ENCODE measurements at regions not wholly inside any gene's neighbourhood (a gene's known extent, or its start where the extent isn't known, plus 50 kb on each side); places are given as distances from the start of the nearest gene placed in this dataset.

- no peak overlapping the region for H3K4me3 Mint-ChIP-seq
- H3K27me3 Mint-ChIP-seq, result no peaks in the 10 kb centered on the region
- ATAC-seq (no peak), DNase-seq (no peak)
- H3K9me3 Mint-ChIP-seq, result peaks cover 5 to 47% (median 10%) of the 10 kb centered on the region in 9 donors
- no peaks in the 10 kb centered on the region for H3K36me3 Mint-ChIP-seq
- H3K27ac Mint-ChIP-seq, result no peak overlapping the region
- H3K4me1 Mint-ChIP-seq, result no peaks in the 10 kb centered on the region
- POLR2A ChIA-PET, result no interaction called here
These were observed 540.3 kb downstream of the TLL1 start for GRCh38 chr4:166413356-166413755.

- Mint-ChIP-seq H3K4me3 (no peak overlapping the region), H3K27ac (no peak overlapping the region), H3K27me3 (no peaks in the 10 kb centered on the region), H3K4me1 (no peaks in the 10 kb centered on the region), H3K36me3 (no peaks in the 10 kb centered on the region), H3K9me3 (peaks cover 0 to 50% (median 12%) of the 10 kb centered on the region in 9 donors)
- no peak for ATAC-seq
- DNase-seq, result no peak
- POLR2A ChIA-PET, result no interaction called here
These were observed 541.4 kb downstream of the TLL1 start for GRCh38 chr4:166414431-166414830.

GRCh38 chr4:166415749-166416148 is 542.7 kb downstream of the TLL1 start:
- no peaks in the 10 kb centered on the region for H3K27me3 Mint-ChIP-seq
- DNase-seq (no peak), ATAC-seq (no peak)
- peaks cover 0 to 50% (median 12%) of the 10 kb centered on the region in 9 donors for H3K9me3 Mint-ChIP-seq
- POLR2A ChIA-PET, result no interaction called here
- no peak overlapping the region for H3K27ac Mint-ChIP-seq
- H3K36me3 Mint-ChIP-seq, result no peaks in the 10 kb centered on the region
- no peaks in the 10 kb centered on the region for H3K4me1 Mint-ChIP-seq
- no peak overlapping the region for H3K4me3 Mint-ChIP-seq

GRCh38 chr4:166421556-166422156 is 548.6 kb downstream of the TLL1 start:
- no peaks in the 10 kb centered on the region for H3K27me3 Mint-ChIP-seq

GRCh38 chr4:166422475-166422874 is 549.4 kb downstream of the TLL1 start:
- Mint-ChIP-seq H3K27ac (no peak overlapping the region), H3K9me3 (peaks cover 0 to 24% (median 6%) of the 10 kb centered on the region in 9 donors), H3K36me3 (no peaks in the 10 kb centered on the region), H3K4me1 (no peaks in the 10 kb centered on the region), H3K4me3 (no peak overlapping the region), H3K27me3 (no peaks in the 10 kb centered on the region)
- POLR2A ChIA-PET, result no interaction called here
- DNase-seq, result no peak
- no peak for ATAC-seq

More at GRCh38 chr4:166421556-166422156, 548.6 kb downstream of the TLL1 start:
- Mint-ChIP-seq H3K4me3 (no peak overlapping the region), H3K27ac (no peak overlapping the region), H3K9me3 (peaks cover 0 to 30% (median 9%) of the 10 kb centered on the region in 9 donors), H3K36me3 (no peaks in the 10 kb centered on the region), H3K4me1 (no peaks in the 10 kb centered on the region)
- no peak for ATAC-seq
- DNase-seq, result no peak
- POLR2A ChIA-PET, result no interaction called here

- POLR2A ChIA-PET, result no interaction called here
- H3K27me3 Mint-ChIP-seq, result no peaks in the 10 kb centered on the region
- no peak overlapping the region for H3K27ac Mint-ChIP-seq
- H3K36me3 Mint-ChIP-seq, result no peaks in the 10 kb centered on the region
- ATAC-seq (no peak), DNase-seq (no peak)
- H3K4me1 Mint-ChIP-seq, result no peaks in the 10 kb centered on the region
- no peak overlapping the region for H3K4me3 Mint-ChIP-seq
- peaks cover 0 to 18% (median 2%) of the 10 kb centered on the region in 9 donors for H3K9me3 Mint-ChIP-seq
These were observed 553.3 kb downstream of the TLL1 start for GRCh38 chr4:166426300-166426863.

- Mint-ChIP-seq H3K27me3 (no peaks in the 10 kb centered on the region), H3K4me3 (no peak overlapping the region), H3K36me3 (no peaks in the 10 kb centered on the region), H3K27ac (no peak overlapping the region), H3K4me1 (no peaks in the 10 kb centered on the region), H3K9me3 (peaks cover 0 to 18% (median 2%) of the 10 kb centered on the region in 9 donors)
- POLR2A ChIA-PET, result no interaction called here
- no peak for ATAC-seq
- no peak for DNase-seq
These were observed 559.1 kb downstream of the TLL1 start for GRCh38 chr4:166432125-166432524.

GRCh38 chr4:166432842-166433241 is 559.8 kb downstream of the TLL1 start:
- H3K4me1 Mint-ChIP-seq, result no peaks in the 10 kb centered on the region
- no peak overlapping the region for H3K4me3 Mint-ChIP-seq
- H3K27ac Mint-ChIP-seq, result no peak overlapping the region
- no peaks in the 10 kb centered on the region for H3K27me3 Mint-ChIP-seq
- no peaks in the 10 kb centered on the region for H3K36me3 Mint-ChIP-seq
- peaks cover 0 to 18% (median 2%) of the 10 kb centered on the region in 9 donors for H3K9me3 Mint-ChIP-seq
- DNase-seq, result no peak
- POLR2A ChIA-PET, result no interaction called here
- no peak for ATAC-seq

- H3K9me3 Mint-ChIP-seq, result peaks cover 0 to 13% (median 2%) of the 10 kb centered on the region in 9 donors
- no peak for ATAC-seq
- POLR2A ChIA-PET, result no interaction called here
- no peak overlapping the region for H3K4me3 Mint-ChIP-seq
- DNase-seq, result no peak
- H3K27ac Mint-ChIP-seq, result no peak overlapping the region
- no peaks in the 10 kb centered on the region for H3K4me1 Mint-ChIP-seq
- H3K27me3 Mint-ChIP-seq, result no peaks in the 10 kb centered on the region
- no peaks in the 10 kb centered on the region for H3K36me3 Mint-ChIP-seq
These were observed 562.4 kb downstream of the TLL1 start for GRCh38 chr4:166435449-166435848.

- Mint-ChIP-seq H3K9me3 (peaks cover 0 to 13% (median 7%) of the 10 kb centered on the region in 9 donors), H3K4me3 (no peak overlapping the region), H3K4me1 (no peaks in the 10 kb centered on the region), H3K27ac (no peak overlapping the region), H3K27me3 (no peaks in the 10 kb centered on the region), H3K36me3 (no peaks in the 10 kb centered on the region)
- no peak for ATAC-seq
- POLR2A ChIA-PET, result no interaction called here
- no peak for DNase-seq
These were observed 585.7 kb downstream of the TLL1 start for GRCh38 chr4:166458756-166459155.

GRCh38 chr4:166459621-166460020 is 586.6 kb downstream of the TLL1 start:
- Mint-ChIP-seq H3K27me3 (no peaks in the 10 kb centered on the region), H3K4me1 (no peaks in the 10 kb centered on the region), H3K27ac (no peak overlapping the region), H3K36me3 (no peaks in the 10 kb centered on the region), H3K4me3 (no peak overlapping the region), H3K9me3 (peaks cover 0 to 13% (median 6%) of the 10 kb centered on the region in 9 donors)
- POLR2A ChIA-PET, result no interaction called here
- DNase-seq (no peak), ATAC-seq (no peak)

- DNase-seq (no peak), ATAC-seq (no peak)
- POLR2A ChIA-PET, result no interaction called here
- no peak overlapping the region for H3K4me3 Mint-ChIP-seq
- H3K27ac Mint-ChIP-seq, result no peak overlapping the region
- no peaks in the 10 kb centered on the region for H3K27me3 Mint-ChIP-seq
- H3K9me3 Mint-ChIP-seq, result peaks cover 0 to 10% (median 1%) of the 10 kb centered on the region in 9 donors
- no peaks in the 10 kb centered on the region for H3K4me1 Mint-ChIP-seq
- H3K36me3 Mint-ChIP-seq, result no peaks in the 10 kb centered on the region
These were observed 587.9 kb downstream of the TLL1 start for GRCh38 chr4:166460769-166461550.

- peaks cover 0 to 25% (median 6%) of the 10 kb centered on the region in 9 donors for H3K9me3 Mint-ChIP-seq
- no peaks in the 10 kb centered on the region for H3K36me3 Mint-ChIP-seq
- POLR2A ChIA-PET, result no interaction called here
- no peak overlapping the region for H3K27ac Mint-ChIP-seq
- H3K27me3 Mint-ChIP-seq, result no peaks in the 10 kb centered on the region
- no peaks in the 10 kb centered on the region for H3K4me1 Mint-ChIP-seq
- no peak overlapping the region for H3K4me3 Mint-ChIP-seq
- DNase-seq (no peak), ATAC-seq (no peak)
These were observed 608.0 kb downstream of the TLL1 start for GRCh38 chr4:166481055-166481454.
